ENCODE measurements at regions not wholly inside any gene's neighbourhood (a gene's known extent, or its start where the extent isn't known, plus 50 kb on each side); places are given as distances from the start of the nearest gene placed in this dataset.

- no peak for TF ChIP-seq POLR2A (IDR thresholded peaks at IDR 0.05)
- TF ChIP-seq CTCF (IDR thresholded peaks at IDR 0.05) = no peak
Measured at GRCh38 chr12:46507766-46508165, 135.2 kb upstream of the SLC38A2 start.

Data from right lobe of liver (tissue), 4 donors.